Keratinocyte (primary cell): ENCODE measurements at regions not wholly inside any gene's neighbourhood (a gene's known extent, or its start where the extent isn't known, plus 50 kb on each side); places are given as distances from the start of the nearest gene placed in this dataset.

Experiments used
- DNase-seq: peaks from one replicate; pipeline ENCODE4 v3.0.0-alpha.2; 2011; ENCODE audit warnings: low read depth, missing footprints, low spot score
- FAIRE-seq: peaks from 2 replicates; lab custom pipeline; 2011; peaks lifted over from hg19 to GRCh38; lab: Jason Lieb, UNC
- H2AFZ ChIP-seq: 2 replicates; pipeline ENCODE4 v1.6.0; 2012; ENCODE audit warnings: low read length, control low read depth, inconsistent platforms; ENCODE audit not compliant: control insufficient read depth
- H3K27ac ChIP-seq: 2 replicates; pipeline ENCODE4 v1.5.1; 2011; ENCODE audit warnings: low read length; ENCODE audit not compliant: control insufficient read depth, insufficient read depth
- H3K27me3 ChIP-seq: 3 replicates; pipeline ENCODE4 v1.6.0; 2011; ENCODE audit warnings: low read length; ENCODE audit not compliant: control insufficient read depth, insufficient read depth; ENCODE audit errors: extremely low read depth
- H3K36me3 ChIP-seq, 2 experiments: 2 replicates in 1 of 2; 3 replicates in 1 of 2; pipeline ENCODE4 v1.5.1; 2011; ENCODE audit warnings: low read length in 2 of 2, mild to moderate bottlenecking in 1 of 2; ENCODE audit not compliant: control insufficient read depth in 2 of 2, insufficient read depth in 2 of 2; ENCODE audit errors: extremely low read depth in 1 of 2
- H3K4me1 ChIP-seq: 3 replicates; pipeline ENCODE4 v1.5.1; 2011; ENCODE audit warnings: low read length; ENCODE audit not compliant: control insufficient read depth, insufficient read depth; ENCODE audit errors: extremely low read depth
- H3K4me2 ChIP-seq: 3 replicates; pipeline ENCODE4 v1.6.0; 2011; ENCODE audit warnings: low read depth, low read length; ENCODE audit not compliant: control insufficient read depth, insufficient read depth; ENCODE audit errors: extremely low read depth
- H3K4me3 ChIP-seq, 3 experiments: fragments of 200-600 bp in 1 of 3; sonication (generic) in 1 of 3; 2 replicates in 2 of 3; 3 replicates in 1 of 3; pipeline ENCODE4 v1.5.1; 2011 to 2016; ENCODE audit warnings: low read length in 3 of 3, mild to moderate bottlenecking in 3 of 3, control low read depth in 2 of 3, inconsistent platforms in 1 of 3, low read depth in 1 of 3, mixed read lengths in 1 of 3, mixed run types in 1 of 3, moderate library complexity in 1 of 3; ENCODE audit not compliant: control insufficient read depth in 2 of 3, insufficient read depth in 2 of 3; ENCODE audit errors: extremely low read depth in 1 of 3
- H3K79me2 ChIP-seq: 2 replicates; pipeline ENCODE4 v1.6.0; 2012; ENCODE audit warnings: low read length; ENCODE audit not compliant: control insufficient read depth, insufficient read depth
- H3K9ac ChIP-seq: 3 replicates; pipeline ENCODE4 v1.6.0; 2011; ENCODE audit warnings: low read length; ENCODE audit not compliant: control insufficient read depth, insufficient read depth; ENCODE audit errors: extremely low read depth
- H3K9me1 ChIP-seq: 3 replicates; pipeline ENCODE4 v1.6.0; 2011; ENCODE audit warnings: low read length; ENCODE audit not compliant: control insufficient read depth, insufficient read depth; ENCODE audit errors: extremely low read depth
- H3K9me3 ChIP-seq: 2 replicates; pipeline ENCODE4 v1.5.1; 2012; ENCODE audit warnings: low read depth, low read length; ENCODE audit not compliant: control insufficient read depth
- H4K20me1 ChIP-seq: 3 replicates; pipeline ENCODE4 v1.6.0; 2011; ENCODE audit warnings: low read length; ENCODE audit not compliant: control insufficient read depth, insufficient read depth; ENCODE audit errors: extremely low read depth
- CTCF ChIP-seq, 3 experiments: IDR thresholded peaks in 1 of 3; conservative IDR thresholded peaks in 1 of 3; optimal IDR thresholded peaks in 1 of 3; 2 replicates in 2 of 3; 3 replicates in 1 of 3; pipeline versions ENCODE3 to v1.5.1; 2011; ENCODE audit warnings: low read length in 3 of 3, mild to moderate bottlenecking in 3 of 3, moderate library complexity in 2 of 3, control low read depth in 1 of 3, inconsistent platforms in 1 of 3; ENCODE audit not compliant: insufficient read depth in 2 of 3; ENCODE audit errors: extremely low read depth in 1 of 3
- EZH2 ChIP-seq: IDR thresholded peaks from one replicate; pipeline ENCODE4 v1.6.1; 2012; ENCODE audit warnings: inconsistent platforms, mild to moderate bottlenecking, low read length, moderate library complexity
- dilution Hi-C: fragments of 300-500 bp; cut with MboI; formaldehyde crosslinking; loops from one replicate; pipeline ENCODE4 v1.7.0; 2020; ENCODE audit warnings: low sequenced_read_pairs; ENCODE audit not compliant: extremely low pct_ligation_motif_present

- DNase-seq = no peak
- Histone ChIP-seq H3K4me2 (no peak overlapping the region), H3K9me1 (no peaks in the 10 kb centered on the region), H3K27ac (no peak overlapping the region), H3K27me3 (no peaks in the 10 kb centered on the region), H3K4me1 (no peaks in the 10 kb centered on the region), H2AFZ (no peak overlapping the region), H3K79me2 (no peaks in the 10 kb centered on the region), H3K36me3 (no peaks in the 10 kb centered on the region), H3K4me3 (no peak overlapping the region), H3K9ac (no peak overlapping the region), H3K9me3 (peaks cover 17% of the 10 kb centered on the region), H4K20me1 (no peaks in the 10 kb centered on the region)
- no peak for FAIRE-seq
- TF ChIP-seq CTCF (optimal IDR thresholded peaks at IDR 0.05 in 1 of 3, IDR thresholded peaks at IDR 0.05 in 1 of 3, conservative IDR thresholded peaks at IDR 0.05 in 1 of 3; ENCODE audit: extremely low read depth in 1 of 3, insufficient read depth in 2 of 3, low read length in 3 of 3) (no peak), EZH2 (no peak)
- dilution Hi-C loops = no loop called here
Observed at GRCh38 chr12:34396006-34396860, 373.9 kb downstream of the ALG10 start.

DNA sequence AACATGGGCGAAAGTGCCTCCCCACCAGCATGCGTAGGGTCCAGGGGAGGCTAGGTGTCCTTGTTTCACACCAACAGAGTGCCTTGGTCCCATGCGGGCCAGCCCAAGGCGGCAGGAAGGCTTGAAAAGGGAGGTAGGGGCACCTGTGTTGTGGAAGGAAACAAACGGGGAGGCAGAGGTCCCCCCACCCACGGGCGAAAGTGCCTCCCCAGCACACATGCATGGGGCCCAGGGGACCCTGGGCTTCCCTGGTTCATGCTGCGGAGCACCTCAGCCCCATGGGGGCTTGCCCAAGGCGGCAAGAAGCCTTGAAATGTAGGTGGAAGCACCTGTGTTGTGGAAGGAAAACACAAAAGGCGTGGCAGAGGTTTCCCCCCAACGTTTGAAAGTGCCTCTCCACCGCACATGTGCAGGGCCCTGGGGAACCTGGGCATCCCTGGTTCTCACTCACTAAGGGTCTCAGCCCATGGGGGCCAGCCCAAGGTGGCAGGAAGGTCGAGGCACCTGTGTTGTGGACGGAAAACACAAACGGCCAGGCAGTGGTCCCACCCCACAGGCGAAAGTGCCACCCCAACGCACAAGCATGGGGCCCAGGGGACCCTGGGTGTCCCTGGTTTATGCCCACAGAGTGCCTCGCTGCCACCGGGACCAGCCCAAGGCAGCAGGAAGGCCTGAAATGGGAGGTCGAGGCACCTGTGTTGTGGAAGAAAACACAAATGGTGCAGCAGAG lies 374.7 kb downstream of the ALG10 start:
- no peaks in the 10 kb centered on the region for H3K27me3 ChIP-seq
- H3K9ac ChIP-seq = no peak overlapping the region
- peaks cover 16% of the 10 kb centered on the region for H3K9me3 ChIP-seq
- H3K9me1 ChIP-seq = no peaks in the 10 kb centered on the region
- no peaks in the 10 kb centered on the region for H4K20me1 ChIP-seq
- TF ChIP-seq CTCF (optimal IDR thresholded peaks at IDR 0.05 in 1 of 3, IDR thresholded peaks at IDR 0.05 in 1 of 3, conservative IDR thresholded peaks at IDR 0.05 in 1 of 3; ENCODE audit: extremely low read depth in 1 of 3, insufficient read depth in 2 of 3, low read length in 3 of 3) (no peak), EZH2 (no peak)
- DNase-seq (no peak), FAIRE-seq (no peak)
- no peak overlapping the region for H3K4me3 ChIP-seq
- no peak overlapping the region for H3K4me2 ChIP-seq
- dilution Hi-C loops = no loop called here
- H3K4me1 ChIP-seq = no peaks in the 10 kb centered on the region
- no peaks in the 10 kb centered on the region for H3K36me3 ChIP-seq
- H3K27ac ChIP-seq = no peak overlapping the region
- no peaks in the 10 kb centered on the region for H3K79me2 ChIP-seq
- no peak overlapping the region for H2AFZ ChIP-seq
